ENCODE measurements at regions not wholly inside any gene's neighbourhood (a gene's known extent, or its start where the extent isn't known, plus 50 kb on each side); places are given as distances from the start of the nearest gene placed in this dataset.

- TF ChIP-seq CTCF (IDR thresholded peaks at IDR 0.05; ENCODE audit: control extremely low read depth, extremely low read depth): no peak
- Histone ChIP-seq H3K4me1 (ENCODE audit: control insufficient read depth in 5 of 5, insufficient read depth in 5 of 5, low read length in 5 of 5) (no peaks in the 10 kb centered on the region), H3K36me3 (ENCODE audit: control insufficient read depth in 4 of 4, insufficient read depth in 4 of 4, low read length in 4 of 4) (no peaks in the 10 kb centered on the region), H3K9ac (ENCODE audit: insufficient read depth in 1 of 2, low read length in 2 of 2) (no peak overlapping the region), H3K4me3 (no peak overlapping the region), H3K27me3 (ENCODE audit: control insufficient read depth in 3 of 3, insufficient read depth in 3 of 3, low read length in 2 of 3) (no peaks in the 10 kb centered on the region), H3K27ac (ENCODE audit: low read depth in 1 of 2, low read length in 1 of 2) (no peak overlapping the region), H3K9me3 (ENCODE audit: control insufficient read depth in 4 of 4, insufficient read depth in 3 of 4, low read length in 3 of 4) (peaks cover 0 to 6% (median 3%) of the 10 kb centered on the region in 4 donors)
- ATAC-seq (ENCODE audit: insufficient read depth, low FRiP score) (no peak), DNase-seq (no peak)
- 87 to 90% methylated on average over 2 of the region's 2 CpGs for WGBS, 2 donors
Observed at GRCh38 chr9:82651474-82651873, 411.5 kb downstream of the RASEF start.

GRCh38 chr9:82665324-82665723 lies 397.6 kb downstream of the RASEF start:
- H3K9me3 ChIP-seq (ENCODE audit: control insufficient read depth in 4 of 4, insufficient read depth in 3 of 4, low read length in 3 of 4): no peaks in the 10 kb centered on the region
- no peaks in the 10 kb centered on the region for H3K36me3 ChIP-seq (ENCODE audit: control insufficient read depth in 4 of 4, insufficient read depth in 4 of 4, low read length in 4 of 4)
- H3K4me3 ChIP-seq: no peak overlapping the region
- no peaks in the 10 kb centered on the region for H3K27me3 ChIP-seq (ENCODE audit: control insufficient read depth in 3 of 3, insufficient read depth in 3 of 3, low read length in 2 of 3)
- DNase-seq (no peak), ATAC-seq (ENCODE audit: insufficient read depth, low FRiP score) (no peak)
- WGBS, 2 donors: 50 to 73% methylated on average over 3 of the region's 3 CpGs
- no peak overlapping the region for H3K27ac ChIP-seq (ENCODE audit: low read depth in 1 of 2, low read length in 1 of 2)
- no peak overlapping the region for H3K9ac ChIP-seq (ENCODE audit: insufficient read depth in 1 of 2, low read length in 2 of 2)
- H3K4me1 ChIP-seq (ENCODE audit: control insufficient read depth in 5 of 5, insufficient read depth in 5 of 5, low read length in 5 of 5): peaks cover 0 to 11% (median 0%) of the 10 kb centered on the region in 5 donors
- no peak for TF ChIP-seq CTCF (IDR thresholded peaks at IDR 0.05; ENCODE audit: control extremely low read depth, extremely low read depth)

GRCh38 chr9:82668689-82669199 lies 394.2 kb downstream of the RASEF start:
- WGBS, 2 donors: 78 to 88% methylated on average over 5 of the region's 5 CpGs
- peak in 2 of 3 donors; percentile 44 to 59 for DNase-seq
- no peak overlapping the region for H3K9ac ChIP-seq (ENCODE audit: insufficient read depth in 1 of 2, low read length in 2 of 2)
- no peak overlapping the region for H3K27ac ChIP-seq (ENCODE audit: low read depth in 1 of 2, low read length in 1 of 2)
- no peaks in the 10 kb centered on the region for H3K9me3 ChIP-seq (ENCODE audit: control insufficient read depth in 4 of 4, insufficient read depth in 3 of 4, low read length in 3 of 4)
- no peak for TF ChIP-seq CTCF (IDR thresholded peaks at IDR 0.05; ENCODE audit: control extremely low read depth, extremely low read depth)
- H3K4me3 ChIP-seq: no peak overlapping the region
- no peak for ATAC-seq (ENCODE audit: insufficient read depth, low FRiP score)
- H3K4me1 ChIP-seq (ENCODE audit: control insufficient read depth in 5 of 5, insufficient read depth in 5 of 5, low read length in 5 of 5): peaks cover 0 to 11% (median 0%) of the 10 kb centered on the region in 5 donors
- no peaks in the 10 kb centered on the region for H3K36me3 ChIP-seq (ENCODE audit: control insufficient read depth in 4 of 4, insufficient read depth in 4 of 4, low read length in 4 of 4)
- no peaks in the 10 kb centered on the region for H3K27me3 ChIP-seq (ENCODE audit: control insufficient read depth in 3 of 3, insufficient read depth in 3 of 3, low read length in 2 of 3)

GRCh38 chr9:82670000-82670399 lies 392.9 kb downstream of the RASEF start:
- peaks cover 0 to 11% (median 0%) of the 10 kb centered on the region in 5 donors for H3K4me1 ChIP-seq (ENCODE audit: control insufficient read depth in 5 of 5, insufficient read depth in 5 of 5, low read length in 5 of 5)
- DNase-seq (no peak), ATAC-seq (ENCODE audit: insufficient read depth, low FRiP score) (no peak)
- no peaks in the 10 kb centered on the region for H3K27me3 ChIP-seq (ENCODE audit: control insufficient read depth in 3 of 3, insufficient read depth in 3 of 3, low read length in 2 of 3)
- WGBS, 2 donors: 94 to 95% methylated on average over 3 of the region's 3 CpGs
- no peak overlapping the region for H3K4me3 ChIP-seq
- no peak overlapping the region for H3K9ac ChIP-seq (ENCODE audit: insufficient read depth in 1 of 2, low read length in 2 of 2)
- H3K9me3 ChIP-seq (ENCODE audit: control insufficient read depth in 4 of 4, insufficient read depth in 3 of 4, low read length in 3 of 4): no peaks in the 10 kb centered on the region
- no peak overlapping the region for H3K27ac ChIP-seq (ENCODE audit: low read depth in 1 of 2, low read length in 1 of 2)
- no peak for TF ChIP-seq CTCF (IDR thresholded peaks at IDR 0.05; ENCODE audit: control extremely low read depth, extremely low read depth)
- no peaks in the 10 kb centered on the region for H3K36me3 ChIP-seq (ENCODE audit: control insufficient read depth in 4 of 4, insufficient read depth in 4 of 4, low read length in 4 of 4)

Data from lung (tissue), 11 donors.